ENCODE measurements at regions not wholly inside any gene's neighbourhood (a gene's known extent, or its start where the extent isn't known, plus 50 kb on each side); places are given as distances from the start of the nearest gene placed in this dataset.

GRCh38 chr2:40734797-40735196, 282.9 kb upstream of the SLC8A1 start:
- no peaks in the 10 kb centered on the region for H3K36me3 Mint-ChIP-seq (ENCODE audit: low read depth)
- no peaks in the 10 kb centered on the region for H3K27me3 Mint-ChIP-seq
- no peak overlapping the region for H3K4me3 Mint-ChIP-seq
- no peaks in the 10 kb centered on the region for H3K9me3 Mint-ChIP-seq
- CTCF ChIA-PET: no interaction called here
- DNase-seq: no peak
- no peak overlapping the region for H3K27ac Mint-ChIP-seq
- H3K4me1 Mint-ChIP-seq: no peaks in the 10 kb centered on the region
- POLR2A ChIA-PET: no interaction called here

GRCh38 chr2:40737180-40737579, 285.3 kb upstream of the SLC8A1 start:
- H3K36me3 Mint-ChIP-seq (ENCODE audit: low read depth): no peaks in the 10 kb centered on the region
- no peaks in the 10 kb centered on the region for H3K9me3 Mint-ChIP-seq
- no peaks in the 10 kb centered on the region for H3K4me1 Mint-ChIP-seq
- no peak for DNase-seq
- H3K27ac Mint-ChIP-seq: no peak overlapping the region
- ChIA-PET POLR2A (no interaction called here), CTCF (no interaction called here)
- no peaks in the 10 kb centered on the region for H3K27me3 Mint-ChIP-seq
- H3K4me3 Mint-ChIP-seq: no peak overlapping the region

- Mint-ChIP-seq H3K27ac (no peak overlapping the region), H3K9me3 (no peaks in the 10 kb centered on the region), H3K36me3 (ENCODE audit: low read depth) (no peaks in the 10 kb centered on the region), H3K4me1 (no peaks in the 10 kb centered on the region), H3K4me3 (no peak overlapping the region), H3K27me3 (no peaks in the 10 kb centered on the region)
- no peak for DNase-seq
- CTCF ChIA-PET: no interaction called here
- POLR2A ChIA-PET: no interaction called here
Observed at GRCh38 chr2:40740419-40740818, 288.5 kb upstream of the SLC8A1 start.

GRCh38 chr2:40741532-40741931, 289.6 kb upstream of the SLC8A1 start:
- no peaks in the 10 kb centered on the region for H3K4me1 Mint-ChIP-seq
- POLR2A ChIA-PET: no interaction called here
- no peaks in the 10 kb centered on the region for H3K9me3 Mint-ChIP-seq
- H3K27ac Mint-ChIP-seq: no peak overlapping the region
- CTCF ChIA-PET: no interaction called here
- no peak for DNase-seq
- no peaks in the 10 kb centered on the region for H3K27me3 Mint-ChIP-seq
- H3K4me3 Mint-ChIP-seq: no peak overlapping the region
- H3K36me3 Mint-ChIP-seq (ENCODE audit: low read depth): no peaks in the 10 kb centered on the region

- POLR2A ChIA-PET: no interaction called here
- Mint-ChIP-seq H3K4me1 (no peaks in the 10 kb centered on the region), H3K27ac (no peak overlapping the region), H3K36me3 (ENCODE audit: low read depth) (no peaks in the 10 kb centered on the region), H3K27me3 (no peaks in the 10 kb centered on the region), H3K9me3 (no peaks in the 10 kb centered on the region), H3K4me3 (no peak overlapping the region)
- CTCF ChIA-PET: no interaction called here
- DNase-seq: no peak
Observed at GRCh38 chr2:40746191-40746590, 294.3 kb upstream of the SLC8A1 start.

- Mint-ChIP-seq H3K4me3 (no peak overlapping the region), H3K36me3 (ENCODE audit: low read depth) (no peaks in the 10 kb centered on the region)
- POLR2A ChIA-PET: no interaction called here
Observed at GRCh38 chr2:40751981-40752380, 300.1 kb upstream of the SLC8A1 start.

GRCh38 chr2:40752796-40753195, 300.9 kb upstream of the SLC8A1 start:
- Mint-ChIP-seq H3K4me3 (no peak overlapping the region), H3K27ac (no peak overlapping the region), H3K27me3 (no peaks in the 10 kb centered on the region), H3K9me3 (no peaks in the 10 kb centered on the region), H3K4me1 (no peaks in the 10 kb centered on the region), H3K36me3 (ENCODE audit: low read depth) (no peaks in the 10 kb centered on the region)
- ChIA-PET POLR2A (no interaction called here), CTCF (no interaction called here)
- no peak for DNase-seq

More at GRCh38 chr2:40751981-40752380, 300.1 kb upstream of the SLC8A1 start:
- CTCF ChIA-PET: no interaction called here
- no peaks in the 10 kb centered on the region for H3K4me1 Mint-ChIP-seq
- no peak overlapping the region for H3K27ac Mint-ChIP-seq
- DNase-seq: no peak
- H3K9me3 Mint-ChIP-seq: no peaks in the 10 kb centered on the region
- no peaks in the 10 kb centered on the region for H3K27me3 Mint-ChIP-seq

GRCh38 chr2:40754912-40755311, 303.0 kb upstream of the SLC8A1 start:
- no peak overlapping the region for H3K4me3 Mint-ChIP-seq
- DNase-seq: no peak
- ChIA-PET CTCF (no interaction called here), POLR2A (no interaction called here)
- no peaks in the 10 kb centered on the region for H3K36me3 Mint-ChIP-seq (ENCODE audit: low read depth)
- no peak overlapping the region for H3K27ac Mint-ChIP-seq
- H3K4me1 Mint-ChIP-seq: no peaks in the 10 kb centered on the region
- no peaks in the 10 kb centered on the region for H3K9me3 Mint-ChIP-seq
- no peaks in the 10 kb centered on the region for H3K27me3 Mint-ChIP-seq

GRCh38 chr2:40758401-40759155, 306.7 kb upstream of the SLC8A1 start:
- ChIA-PET CTCF (no interaction called here), POLR2A (no interaction called here)
- DNase-seq: no peak
- H3K9me3 Mint-ChIP-seq: peaks cover 7% of the 10 kb centered on the region
- no peak overlapping the region for H3K27ac Mint-ChIP-seq
- H3K4me3 Mint-ChIP-seq: no peak overlapping the region
- no peaks in the 10 kb centered on the region for H3K4me1 Mint-ChIP-seq
- H3K27me3 Mint-ChIP-seq: no peaks in the 10 kb centered on the region
- no peaks in the 10 kb centered on the region for H3K36me3 Mint-ChIP-seq (ENCODE audit: low read depth)

- Mint-ChIP-seq H3K9me3 (peaks cover 7% of the 10 kb centered on the region), H3K4me3 (no peak overlapping the region), H3K27me3 (no peaks in the 10 kb centered on the region), H3K36me3 (ENCODE audit: low read depth) (no peaks in the 10 kb centered on the region), H3K4me1 (no peaks in the 10 kb centered on the region), H3K27ac (no peak overlapping the region)
- ChIA-PET CTCF (no interaction called here), POLR2A (no interaction called here)
- no peak for DNase-seq
Observed at GRCh38 chr2:40760071-40760666, 308.3 kb upstream of the SLC8A1 start.

- H3K4me1 Mint-ChIP-seq: no peaks in the 10 kb centered on the region
- no peaks in the 10 kb centered on the region for H3K36me3 Mint-ChIP-seq (ENCODE audit: low read depth)
- H3K27me3 Mint-ChIP-seq: no peaks in the 10 kb centered on the region
- POLR2A ChIA-PET: no interaction called here
- peaks cover 4% of the 10 kb centered on the region for H3K9me3 Mint-ChIP-seq
- no peak overlapping the region for H3K27ac Mint-ChIP-seq
- H3K4me3 Mint-ChIP-seq: no peak overlapping the region
- CTCF ChIA-PET: no interaction called here
- no peak for DNase-seq
Observed at GRCh38 chr2:40773291-40773690, 321.4 kb upstream of the SLC8A1 start.

- CTCF ChIA-PET: no interaction called here
- no peak overlapping the region for H3K4me3 Mint-ChIP-seq
- DNase-seq: no peak
Observed at GRCh38 chr2:40783704-40784103, 331.8 kb upstream of the SLC8A1 start.

GRCh38 chr2:40786636-40787035, 334.7 kb upstream of the SLC8A1 start:
- H3K4me3 Mint-ChIP-seq: no peak overlapping the region
- H3K27me3 Mint-ChIP-seq: no peaks in the 10 kb centered on the region
- H3K4me1 Mint-ChIP-seq: no peaks in the 10 kb centered on the region
- H3K27ac Mint-ChIP-seq: no peak overlapping the region
- ChIA-PET CTCF (no interaction called here), POLR2A (no interaction called here)
- peaks cover 6% of the 10 kb centered on the region for H3K9me3 Mint-ChIP-seq
- DNase-seq: no peak
- H3K36me3 Mint-ChIP-seq (ENCODE audit: low read depth): no peaks in the 10 kb centered on the region

More at GRCh38 chr2:40783704-40784103, 331.8 kb upstream of the SLC8A1 start:
- H3K27ac Mint-ChIP-seq: no peak overlapping the region
- H3K4me1 Mint-ChIP-seq: no peaks in the 10 kb centered on the region
- H3K9me3 Mint-ChIP-seq: peaks cover 4% of the 10 kb centered on the region
- H3K36me3 Mint-ChIP-seq (ENCODE audit: low read depth): no peaks in the 10 kb centered on the region
- no peaks in the 10 kb centered on the region for H3K27me3 Mint-ChIP-seq
- POLR2A ChIA-PET: no interaction called here

- Mint-ChIP-seq H3K27me3 (no peaks in the 10 kb centered on the region), H3K4me1 (no peaks in the 10 kb centered on the region), H3K4me3 (no peak overlapping the region), H3K36me3 (ENCODE audit: low read depth) (no peaks in the 10 kb centered on the region), H3K9me3 (no peaks in the 10 kb centered on the region), H3K27ac (no peak overlapping the region)
- POLR2A ChIA-PET: no interaction called here
- CTCF ChIA-PET: no interaction called here
- no peak for DNase-seq
Observed at GRCh38 chr2:40797120-40797519, 345.2 kb upstream of the SLC8A1 start.

Measured in activated CD4-positive, alpha-beta memory T cell treated with anti-CD3 and anti-CD28 coated beads, Interleukin-2, amount 10 ng/mL, durations not matched to agents 7 days and 5 days (primary cell).